ENCODE measurements at regions not wholly inside any gene's neighbourhood (a gene's known extent, or its start where the extent isn't known, plus 50 kb on each side); places are given as distances from the start of the nearest gene placed in this dataset.

DNA sequence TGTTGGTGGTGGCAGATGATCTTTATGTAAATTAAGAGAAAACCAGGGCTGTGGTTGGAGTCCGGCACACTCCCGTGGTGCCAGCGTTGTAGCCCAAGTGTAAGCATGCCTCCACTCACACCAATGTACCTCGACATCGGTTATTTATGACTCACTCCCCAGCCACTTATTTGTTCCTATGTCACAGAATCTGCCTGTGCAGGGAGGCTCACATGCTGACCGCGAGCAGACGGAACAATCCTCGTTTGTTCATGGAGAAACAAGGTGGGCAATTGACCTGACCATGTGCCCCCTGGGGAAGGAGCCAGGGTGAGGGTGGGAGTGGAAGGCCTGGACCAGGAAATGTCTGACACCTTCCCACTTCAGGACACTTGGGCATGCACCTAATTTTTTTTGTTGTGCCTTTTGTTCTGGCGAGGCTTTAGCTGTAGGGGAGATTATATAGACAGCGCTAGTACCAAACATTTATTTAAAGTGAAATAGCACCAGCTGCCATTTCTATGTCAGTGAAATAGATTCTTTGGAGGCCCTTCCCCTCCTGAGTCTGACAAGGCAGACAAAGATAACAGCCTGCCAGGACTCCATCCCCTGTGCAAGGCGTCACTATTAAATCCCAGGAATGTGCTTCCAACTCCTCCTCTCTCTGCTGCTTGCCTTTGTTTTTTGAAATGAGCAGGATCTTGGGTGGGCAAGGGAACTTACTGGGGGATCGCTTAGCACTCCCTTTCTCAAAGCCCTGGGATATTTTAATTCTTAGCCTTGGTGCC lies 394.2 kb downstream of the FGF9 start:
- H3K14ac ChIP-seq (ENCODE audit: insufficient read depth, low read length): peak overlapping the region; percentile 39; the same call in 1 of the 2 replicates
- Mint-ChIP-seq H3K4me1 (peaks cover 26 to 30% of the 10 kb centered on the region in 2 experiments), H3K4me3 (no peak overlapping the region), H3K9me3 (no peaks in the 10 kb centered on the region), H3K27ac (no peak overlapping the region; a peak in 1 of 7 replicates), H3K36me3 (ENCODE audit: insufficient read depth in 1 of 3, low read depth in 3 of 3) (no peaks in the 10 kb centered on the region), H3K27me3 (ENCODE audit: low read depth) (no peaks in the 10 kb centered on the region)
- WGBS (ENCODE audit: extremely low coverage, insufficient read length, low lambda C conversion rate): no CpG with 5 or more reads among the region's 13 CpGs
- no peak overlapping the region for H2BK120ac ChIP-seq (ENCODE audit: low read depth, low read length, poor library complexity, severe bottlenecking)
- no peak overlapping the region for H3K56ac ChIP-seq (ENCODE audit: insufficient read length, low read depth, low read length)
- H4K5ac ChIP-seq (ENCODE audit: insufficient read length, low read depth, low read length): no peak overlapping the region
- H3K9me3 ChIP-seq (ENCODE audit: control insufficient read depth, low read depth, low read length): no peaks in the 10 kb centered on the region
- peaks cover 6% of the 10 kb centered on the region; the same call in 1 of the 2 replicates for H3K4me1 ChIP-seq (ENCODE audit: insufficient read depth, low read length)
- no peak for DNase-seq
- no peak overlapping the region for H3K18ac ChIP-seq (ENCODE audit: insufficient read length, low read depth, low read length)
- H4K8ac ChIP-seq (replicated peaks; ENCODE audit: insufficient read length, low read depth, low read length): no peak overlapping the region
- no peaks in the 10 kb centered on the region for H4K20me1 ChIP-seq (ENCODE audit: control insufficient read depth, insufficient read depth, insufficient read length)
- H2BK15ac ChIP-seq (ENCODE audit: low read depth, low read length): no peak overlapping the region
- H3T11ph ChIP-seq (ENCODE audit: low read length): no peak overlapping the region
- H3K9ac ChIP-seq (ENCODE audit: extremely low read depth, insufficient read length, low read length): no peak overlapping the region
- no peak overlapping the region for H2AK5ac ChIP-seq (ENCODE audit: insufficient read length, low read length)
- TF ChIP-seq, protein P1, sequence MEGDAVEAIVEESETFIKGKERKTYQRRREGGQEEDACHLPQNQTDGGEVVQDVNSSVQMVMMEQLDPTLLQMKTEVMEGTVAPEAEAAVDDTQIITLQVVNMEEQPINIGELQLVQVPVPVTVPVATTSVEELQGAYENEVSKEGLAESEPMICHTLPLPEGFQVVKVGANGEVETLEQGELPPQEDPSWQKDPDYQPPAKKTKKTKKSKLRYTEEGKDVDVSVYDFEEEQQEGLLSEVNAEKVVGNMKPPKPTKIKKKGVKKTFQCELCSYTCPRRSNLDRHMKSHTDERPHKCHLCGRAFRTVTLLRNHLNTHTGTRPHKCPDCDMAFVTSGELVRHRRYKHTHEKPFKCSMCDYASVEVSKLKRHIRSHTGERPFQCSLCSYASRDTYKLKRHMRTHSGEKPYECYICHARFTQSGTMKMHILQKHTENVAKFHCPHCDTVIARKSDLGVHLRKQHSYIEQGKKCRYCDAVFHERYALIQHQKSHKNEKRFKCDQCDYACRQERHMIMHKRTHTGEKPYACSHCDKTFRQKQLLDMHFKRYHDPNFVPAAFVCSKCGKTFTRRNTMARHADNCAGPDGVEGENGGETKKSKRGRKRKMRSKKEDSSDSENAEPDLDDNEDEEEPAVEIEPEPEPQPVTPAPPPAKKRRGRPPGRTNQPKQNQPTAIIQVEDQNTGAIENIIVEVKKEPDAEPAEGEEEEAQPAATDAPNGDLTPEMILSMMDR (conservative IDR thresholded peaks at IDR 0.05): no peak
- no peak overlapping the region for H3K4ac ChIP-seq (ENCODE audit: low read depth, low read length)
- no peaks in the 10 kb centered on the region for H3K27me3 ChIP-seq (ENCODE audit: insufficient read depth, low read length)
- H3K79me2 ChIP-seq (ENCODE audit: insufficient read depth, low read length): no peaks in the 10 kb centered on the region
- H2BK12ac ChIP-seq (ENCODE audit: insufficient read length, low read depth, low read length): no peak overlapping the region
- no peak overlapping the region for H3K4me2 ChIP-seq (ENCODE audit: insufficient read depth, insufficient read length, low read length)
- no peaks in the 10 kb centered on the region for H3K23me2 ChIP-seq (ENCODE audit: insufficient read length, low read depth, low read length, poor library complexity, severe bottlenecking)
- no peaks in the 10 kb centered on the region for H3K79me1 ChIP-seq (ENCODE audit: insufficient read depth, low read depth, low read length, poor library complexity, severe bottlenecking)
- no peak overlapping the region for H3K27ac ChIP-seq (ENCODE audit: insufficient read length, low read depth, low read length)
- H2BK5ac ChIP-seq (ENCODE audit: insufficient read length, low read length): no peak overlapping the region
- no peak overlapping the region for H4K91ac ChIP-seq (ENCODE audit: insufficient read length, low read depth, low read length)
- H2BK20ac ChIP-seq (ENCODE audit: low read depth, low read length, poor library complexity, severe bottlenecking): no peak overlapping the region
- no peak overlapping the region for H3K23ac ChIP-seq (ENCODE audit: insufficient read length, low read depth, low read length)
- H2AFZ ChIP-seq (ENCODE audit: low read length): no peak overlapping the region
